ENCODE measurements at regions not wholly inside any gene's neighbourhood (a gene's known extent, or its start where the extent isn't known, plus 50 kb on each side); places are given as distances from the start of the nearest gene placed in this dataset.

DNA sequence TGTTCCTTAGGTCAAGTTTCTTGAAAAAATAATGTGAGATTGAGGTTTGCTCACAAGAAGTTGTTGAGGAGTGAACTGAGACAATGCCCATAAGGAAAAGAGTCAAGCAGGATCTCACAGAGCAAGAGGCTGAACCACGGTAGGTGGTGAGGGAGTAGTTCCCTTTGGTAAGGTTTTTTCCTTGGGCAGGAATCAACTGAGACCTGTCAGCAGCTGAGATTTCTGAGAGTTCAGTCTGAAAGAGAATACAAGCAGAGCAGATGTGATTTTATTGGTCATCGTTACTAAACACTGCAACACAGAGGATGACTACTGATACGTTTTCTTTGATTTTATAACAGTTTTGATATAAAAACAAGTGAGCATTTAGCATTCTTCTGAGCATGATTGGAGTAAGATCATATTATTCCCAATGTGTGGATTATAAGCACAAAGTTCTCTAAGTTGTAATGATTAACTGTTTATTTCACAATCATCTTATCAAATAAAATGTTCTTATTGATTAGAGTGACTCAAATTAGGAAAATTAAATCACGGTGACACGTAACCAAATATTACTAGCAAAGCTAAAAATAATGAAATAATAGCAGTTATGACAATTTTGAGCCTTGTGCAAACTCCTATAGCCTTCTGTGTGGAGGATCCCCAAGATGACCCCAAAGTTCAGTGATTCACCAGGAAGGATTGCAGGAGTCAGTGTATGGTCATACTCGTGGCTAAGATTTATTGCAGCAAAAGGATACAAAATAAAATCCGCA, 346.2 kb upstream of the ZNF717 start:
- Histone ChIP-seq H2BK12ac (ENCODE audit: low read depth, low read length) (no peak overlapping the region), H3K79me2 (ENCODE audit: control insufficient read depth in 1 of 2, insufficient read depth in 2 of 2, low read length in 2 of 2) (no peaks in the 10 kb centered on the region), H2BK120ac (replicated peaks; ENCODE audit: low read depth, low read length) (no peak overlapping the region), H4K5ac (ENCODE audit: insufficient read length, low read depth, low read length) (no peak overlapping the region), H3K27me3 (replicated peaks in 1 of 4; ENCODE audit: control insufficient read depth in 3 of 4, extremely low read depth in 1 of 4, insufficient read depth in 3 of 4, low read length in 3 of 4) (no peaks in the 10 kb centered on the region), H2BK15ac (ENCODE audit: low read length) (no peak overlapping the region), H3K23ac (ENCODE audit: insufficient read length) (no peak overlapping the region), H3K4me1 (replicated peaks in 1 of 4; ENCODE audit: control insufficient read depth in 3 of 4, insufficient read depth in 4 of 4, low read length in 3 of 4) (peaks cover 0 to 3% (median 0%) of the 10 kb centered on the region in 4 experiments; a peak in 1 of 7 replicates), H2BK20ac (ENCODE audit: low read length) (no peak overlapping the region), H2AFZ (ENCODE audit: low read length) (no peak overlapping the region), H3K56ac (replicated peaks; ENCODE audit: insufficient read length, low read depth, low read length) (no peak overlapping the region), H3K23me2 (ENCODE audit: low read depth, low read length) (no peaks in the 10 kb centered on the region), H3K27ac (ENCODE audit: low read depth, low read length) (no peak overlapping the region), H3K79me1 (ENCODE audit: low read depth, low read length) (no peaks in the 10 kb centered on the region), H3K9me3 (ENCODE audit: insufficient read depth in 2 of 2, low read depth in 1 of 2, low read length in 1 of 2) (no peaks in the 10 kb centered on the region), H2BK5ac (ENCODE audit: low read depth, low read length) (no peak overlapping the region), H2AK5ac (ENCODE audit: low read depth, low read length) (no peak overlapping the region), H3K9ac (replicated peaks in 1 of 4; ENCODE audit: extremely low read depth in 1 of 4, low read depth in 3 of 4, low read length in 3 of 4) (no peak overlapping the region), H3K4me3 (ENCODE audit: extremely low read depth in 1 of 4, insufficient read depth in 2 of 4, low read depth in 3 of 4, low read length in 4 of 4) (no peak overlapping the region), H3K4me2 (ENCODE audit: insufficient read depth in 1 of 2, low read depth in 2 of 2, low read length in 2 of 2) (no peak overlapping the region), H4K8ac (ENCODE audit: extremely low read depth, insufficient read depth, low read length) (no peak overlapping the region), H4K91ac (replicated peaks; ENCODE audit: insufficient read length, low read length) (no peak overlapping the region), H4K20me1 (replicated peaks in 1 of 2; ENCODE audit: control insufficient read depth in 1 of 2, insufficient read depth in 2 of 2, low read length in 2 of 2) (no peaks in the 10 kb centered on the region), H3K36me3 (ENCODE audit: control insufficient read depth in 2 of 4, insufficient read depth in 4 of 4, low read length in 3 of 4) (no peaks in the 10 kb centered on the region), H3K14ac (ENCODE audit: insufficient read length) (no peak overlapping the region), H3K18ac (ENCODE audit: extremely low read depth, low read length) (no peak overlapping the region), H3K4ac (replicated peaks; ENCODE audit: insufficient read length, low read depth, low read length) (no peak overlapping the region)
- ChIA-PET POLR2A (ENCODE audit: partially characterized antibody) (no interaction called here), CTCF (ENCODE audit: partially characterized antibody) (no interaction called here)
- no peak for FAIRE-seq
- no peak for DNase-seq (ENCODE audit: low read depth in 1 of 2, low spot score in 2 of 2)
- WGBS, 2 experiments (ENCODE audit: extremely low coverage in 1 of 2, insufficient coverage in 1 of 2, insufficient read length in 1 of 2, insufficient replicate concordance in 2 of 2, low coverage in 1 of 2, low lambda C conversion rate in 2 of 2, missing lambda C conversion rate in 1 of 2), result 89% methylated on average over 7 of the region's 7 CpGs; no CpG with 5 or more reads in 1 of the 2 experiments
- TF ChIP-seq BCL11A (IDR thresholded peaks at IDR 0.05; ENCODE audit: low read depth in 2 of 2, low read length in 2 of 2), result no peak

Measured in H1 (cell line).